H9 (cell line): ENCODE measurements at regions not wholly inside any gene's neighbourhood (a gene's known extent, or its start where the extent isn't known, plus 50 kb on each side); places are given as distances from the start of the nearest gene placed in this dataset.

ENCODE experiments used
- DNase-seq: peaks from one replicate; pipeline ENCODE4 v3.0.0-alpha.2; 2017
- H2AFZ ChIP-seq: one replicate; pipeline ENCODE4 v1.6.1; 2013; ENCODE audit warnings: mild to moderate bottlenecking, low read length, control low read depth, moderate library complexity
- H2AK5ac ChIP-seq: 2 replicates; pipeline ENCODE4 v1.6.1; 2013; ENCODE audit warnings: low read length, control low read depth, mixed read lengths; ENCODE audit not compliant: insufficient read length
- H2BK120ac ChIP-seq: one replicate; pipeline ENCODE4 v1.6.1; 2013; ENCODE audit warnings: low read depth, mild to moderate bottlenecking, low read length, control low read depth, inconsistent platforms; ENCODE audit not compliant: poor library complexity, severe bottlenecking
- H2BK12ac ChIP-seq: 2 replicates; pipeline ENCODE4 v1.6.1; 2013; ENCODE audit warnings: low read length, control low read depth, mixed read lengths, low read depth; ENCODE audit not compliant: insufficient read length
- H2BK15ac ChIP-seq: 2 replicates; pipeline ENCODE4 v1.6.1; 2013; ENCODE audit warnings: low read depth, low read length, control low read depth
- H2BK20ac ChIP-seq: one replicate; pipeline ENCODE4 v1.6.1; 2013; ENCODE audit warnings: low read depth, mild to moderate bottlenecking, low read length, control low read depth, inconsistent platforms; ENCODE audit not compliant: poor library complexity, severe bottlenecking
- H2BK5ac ChIP-seq: 2 replicates; pipeline ENCODE4 v1.6.1; 2013; ENCODE audit warnings: low read length, control low read depth, mixed read lengths; ENCODE audit not compliant: insufficient read length
- H3K14ac ChIP-seq: 2 replicates; pipeline ENCODE4 v1.6.1; 2013; ENCODE audit warnings: low read length, control low read depth; ENCODE audit not compliant: insufficient read depth
- H3K18ac ChIP-seq: 2 replicates; pipeline ENCODE4 v1.6.1; 2013; ENCODE audit warnings: low read depth, mild to moderate bottlenecking, mixed read lengths, low read length, control low read depth; ENCODE audit not compliant: insufficient read length
- H3K23ac ChIP-seq: 2 replicates; pipeline ENCODE4 v1.6.1; 2013; ENCODE audit warnings: low read length, control low read depth, mixed read lengths, low read depth; ENCODE audit not compliant: insufficient read length
- H3K23me2 ChIP-seq: 2 replicates; pipeline ENCODE4 v1.6.1; 2013; ENCODE audit warnings: low read depth, mild to moderate bottlenecking, mixed read lengths, low read length, control low read depth; ENCODE audit not compliant: insufficient read length, poor library complexity, severe bottlenecking
- H3K27ac ChIP-seq: 2 replicates; pipeline ENCODE4 v1.5.1; 2013; ENCODE audit warnings: low read length, control low read depth, mixed read lengths, low read depth; ENCODE audit not compliant: insufficient read length
- H3K27me3 ChIP-seq: 2 replicates; pipeline ENCODE4 v1.6.1; 2013; ENCODE audit warnings: low read length, control low read depth, inconsistent platforms; ENCODE audit not compliant: insufficient read depth
- H3K4ac ChIP-seq: 2 replicates; pipeline ENCODE4 v1.6.1; 2013; ENCODE audit warnings: low read depth, mild to moderate bottlenecking, control low read depth, inconsistent platforms, low read length, moderate library complexity
- H3K4me1 ChIP-seq: 2 replicates; pipeline ENCODE4 v1.6.1; 2013; ENCODE audit warnings: low read length, control low read depth, inconsistent platforms; ENCODE audit not compliant: insufficient read depth
- H3K4me2 ChIP-seq: 2 replicates; pipeline ENCODE4 v1.6.1; 2013; ENCODE audit warnings: low read length, control low read depth, mixed read lengths; ENCODE audit not compliant: insufficient read length, insufficient read depth
- H3K56ac ChIP-seq: 2 replicates; pipeline ENCODE4 v1.6.1; 2013; ENCODE audit warnings: low read depth, mild to moderate bottlenecking, mixed read lengths, low read length, control low read depth; ENCODE audit not compliant: insufficient read length
- H3K79me1 ChIP-seq: 2 replicates; pipeline ENCODE4 v1.6.1; 2013; ENCODE audit warnings: low read depth, mild to moderate bottlenecking, moderate library complexity, low read length, control low read depth, inconsistent platforms; ENCODE audit not compliant: insufficient read depth, poor library complexity, severe bottlenecking
- H3K79me2 ChIP-seq: 2 replicates; pipeline ENCODE4 v1.6.1; 2013; ENCODE audit warnings: low read length, control low read depth, inconsistent platforms; ENCODE audit not compliant: insufficient read depth
- H3K9ac ChIP-seq: 2 replicates; pipeline ENCODE4 v1.6.1; 2013; ENCODE audit warnings: low read length, control low read depth, mixed read lengths; ENCODE audit not compliant: insufficient read length; ENCODE audit errors: extremely low read depth
- H3K9me3 ChIP-seq: one replicate; pipeline ENCODE4 v1.6.1; 2013; ENCODE audit warnings: low read depth, low read length, inconsistent platforms; ENCODE audit not compliant: control insufficient read depth
- H3T11ph ChIP-seq: one replicate; pipeline ENCODE4 v1.6.1; 2013; ENCODE audit warnings: mild to moderate bottlenecking, low read length, control low read depth, inconsistent platforms
- H4K20me1 ChIP-seq: one replicate; pipeline ENCODE4 v1.6.1; 2013; ENCODE audit not compliant: control insufficient read depth, insufficient read length, insufficient read depth
- H4K5ac ChIP-seq: 2 replicates; pipeline ENCODE4 v1.6.1; 2013; ENCODE audit warnings: low read depth, mild to moderate bottlenecking, mixed read lengths, low read length, control low read depth; ENCODE audit not compliant: insufficient read length
- H4K8ac ChIP-seq: replicated peaks from 2 replicates; pipeline ENCODE4 v1.6.1; 2013; ENCODE audit warnings: low read length, control low read depth, mixed read lengths, low read depth; ENCODE audit not compliant: insufficient read length
- H4K91ac ChIP-seq: 2 replicates; pipeline ENCODE4 v1.6.1; 2013; ENCODE audit warnings: low read depth, mild to moderate bottlenecking, moderate library complexity, mixed read lengths, low read length, control low read depth; ENCODE audit not compliant: insufficient read length
- H3K27ac Mint-ChIP-seq, 3 experiments: 2 replicates in 2 of 3; 3 replicates in 1 of 3; pipeline ENCODE4 v1.8.0; 2020 to 2021; ENCODE audit warnings: mixed read lengths in 3 of 3, mild to moderate bottlenecking in 1 of 3, moderate library complexity in 1 of 3
- H3K27me3 Mint-ChIP-seq: 2 replicates; pipeline ENCODE4 v1.8.0; 2021; ENCODE audit warnings: low read depth, mild to moderate bottlenecking, moderate library complexity, mixed read lengths
- H3K36me3 Mint-ChIP-seq, 3 experiments: 2 replicates in 2 of 3; 3 replicates in 1 of 3; pipeline ENCODE4 v1.8.0; 2020 to 2021; ENCODE audit warnings: low read depth in 3 of 3, mixed read lengths in 3 of 3; ENCODE audit not compliant: insufficient read depth in 1 of 3
- H3K4me1 Mint-ChIP-seq, 2 experiments: 2 replicates each; pipeline ENCODE4 v1.8.0; 2020; ENCODE audit warnings: mixed read lengths in 2 of 2
- H3K4me3 Mint-ChIP-seq, 2 experiments: 2 replicates in 1 of 2; 3 replicates in 1 of 2; pipeline ENCODE4 v1.8.0; 2020 to 2021; ENCODE audit warnings: mild to moderate bottlenecking in 2 of 2, mixed read lengths in 2 of 2, moderate library complexity in 1 of 2
- H3K9me3 Mint-ChIP-seq, 2 experiments: 2 replicates in 1 of 2; 3 replicates in 1 of 2; pipeline ENCODE4 v1.8.0; 2020; ENCODE audit warnings: mild to moderate bottlenecking in 2 of 2, mixed read lengths in 2 of 2, moderate library complexity in 1 of 2
- TF ChIP-seq, protein P1 (sequence below): fragments of 200-600 bp; sonication (generic); conservative IDR thresholded peaks from 3 replicates; pipeline ENCODE4 v1.8.0; 2021; ENCODE audit warnings: antibody characterized with exemption, mild to moderate bottlenecking

GRCh38 chr3:177658354-177658753 is 461.1 kb upstream of the TBL1XR1 start:
- Histone ChIP-seq H3K14ac (no peak overlapping the region), H2BK120ac (no peak overlapping the region), H3K23ac (no peak overlapping the region), H3T11ph (no peak overlapping the region), H3K79me2 (no peaks in the 10 kb centered on the region), H3K4me2 (no peak overlapping the region), H2BK15ac (no peak overlapping the region), H3K27me3 (no peaks in the 10 kb centered on the region), H3K27ac (no peak overlapping the region), H4K8ac (no peak overlapping the region), H4K5ac (no peak overlapping the region), H3K4ac (no peak overlapping the region), H3K56ac (no peak overlapping the region), H4K20me1 (no peaks in the 10 kb centered on the region), H3K18ac (no peak overlapping the region), H3K23me2 (no peaks in the 10 kb centered on the region), H3K9me3 (no peaks in the 10 kb centered on the region), H2BK20ac (no peak overlapping the region), H3K9ac (no peak overlapping the region), H4K91ac (no peak overlapping the region), H2AFZ (no peak overlapping the region), H2BK12ac (no peak overlapping the region), H3K4me1 (no peaks in the 10 kb centered on the region), H3K79me1 (no peaks in the 10 kb centered on the region), H2BK5ac (no peak overlapping the region), H2AK5ac (no peak overlapping the region)
- no peak for DNase-seq
- peaks cover 0 to 4% (median 4%) of the 10 kb centered on the region in 3 experiments; a peak in 2 of 7 replicates for H3K36me3 Mint-ChIP-seq
- no peak overlapping the region for H3K27ac Mint-ChIP-seq
- TF ChIP-seq, protein P1, sequence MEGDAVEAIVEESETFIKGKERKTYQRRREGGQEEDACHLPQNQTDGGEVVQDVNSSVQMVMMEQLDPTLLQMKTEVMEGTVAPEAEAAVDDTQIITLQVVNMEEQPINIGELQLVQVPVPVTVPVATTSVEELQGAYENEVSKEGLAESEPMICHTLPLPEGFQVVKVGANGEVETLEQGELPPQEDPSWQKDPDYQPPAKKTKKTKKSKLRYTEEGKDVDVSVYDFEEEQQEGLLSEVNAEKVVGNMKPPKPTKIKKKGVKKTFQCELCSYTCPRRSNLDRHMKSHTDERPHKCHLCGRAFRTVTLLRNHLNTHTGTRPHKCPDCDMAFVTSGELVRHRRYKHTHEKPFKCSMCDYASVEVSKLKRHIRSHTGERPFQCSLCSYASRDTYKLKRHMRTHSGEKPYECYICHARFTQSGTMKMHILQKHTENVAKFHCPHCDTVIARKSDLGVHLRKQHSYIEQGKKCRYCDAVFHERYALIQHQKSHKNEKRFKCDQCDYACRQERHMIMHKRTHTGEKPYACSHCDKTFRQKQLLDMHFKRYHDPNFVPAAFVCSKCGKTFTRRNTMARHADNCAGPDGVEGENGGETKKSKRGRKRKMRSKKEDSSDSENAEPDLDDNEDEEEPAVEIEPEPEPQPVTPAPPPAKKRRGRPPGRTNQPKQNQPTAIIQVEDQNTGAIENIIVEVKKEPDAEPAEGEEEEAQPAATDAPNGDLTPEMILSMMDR = no peak
- H3K27me3 Mint-ChIP-seq = no peaks in the 10 kb centered on the region
- no peaks in the 10 kb centered on the region for H3K4me1 Mint-ChIP-seq
- H3K9me3 Mint-ChIP-seq = peaks cover 3 to 6% of the 10 kb centered on the region in 2 experiments; a peak in 4 of 5 replicates
- H3K4me3 Mint-ChIP-seq = no peak overlapping the region
